Natural killer cell (primary cell): ENCODE measurements at regions not wholly inside any gene's neighbourhood (a gene's known extent, or its start where the extent isn't known, plus 50 kb on each side); places are given as distances from the start of the nearest gene placed in this dataset.

Experiments used
- ATAC-seq, 3 donors: fragments of 150-1000 bp in 2 of 3; fragments of 200-7000 bp in 1 of 3; cut with Tn5 transposase; 1 replicate in 1 of 3; 2 replicates in 2 of 3; pipeline ENCODE4 v1.10.0; 2021; ENCODE audit warnings: mild to moderate bottlenecking in 2 of 3, moderate library complexity in 2 of 3
- DNase-seq, 2 donors: peaks; one replicate each; pipeline versions ENCODE4 v3.0.0 to v3.0.0-alpha.2; 2013 to 2021; ENCODE audit warnings: mixed read lengths in 1 of 2
- H3K27ac ChIP-seq: one replicate; pipeline ENCODE4 v1.5.1; 2013; ENCODE audit warnings: mild to moderate bottlenecking, low read length
- H3K27me3 ChIP-seq: one replicate; pipeline ENCODE4 v1.6.1; 2013; ENCODE audit warnings: low read length; ENCODE audit not compliant: control insufficient read depth, insufficient read depth
- H3K36me3 ChIP-seq: one replicate; pipeline ENCODE4 v1.6.1; 2013; ENCODE audit warnings: low read length; ENCODE audit not compliant: control insufficient read depth, insufficient read depth
- H3K4me1 ChIP-seq: one replicate; pipeline ENCODE4 v1.6.1; 2013; ENCODE audit warnings: low read length; ENCODE audit not compliant: control insufficient read depth, insufficient read depth
- H3K4me3 ChIP-seq: one replicate; pipeline ENCODE4 v1.5.1; 2013; ENCODE audit warnings: low read length
- H3K9me3 ChIP-seq: one replicate; pipeline ENCODE4 v1.6.1; 2013; ENCODE audit warnings: low read length; ENCODE audit not compliant: control insufficient read depth, insufficient read depth
- H3K27ac Mint-ChIP-seq, 2 donors: one replicate each; pipeline ENCODE4 v1.8.0; 2022; ENCODE audit warnings: mild to moderate bottlenecking in 2 of 2, mixed read lengths in 2 of 2, moderate library complexity in 1 of 2
- H3K27me3 Mint-ChIP-seq, 2 donors: one replicate each; pipeline ENCODE4 v1.8.0; 2022; ENCODE audit warnings: low read depth in 2 of 2, mixed read lengths in 2 of 2
- H3K36me3 Mint-ChIP-seq: one replicate; pipeline ENCODE4 v1.8.0; 2022; ENCODE audit warnings: mixed read lengths
- H3K4me1 Mint-ChIP-seq, 2 donors: one replicate each; pipeline ENCODE4 v1.8.0; 2022; ENCODE audit warnings: mixed read lengths in 2 of 2
- H3K4me3 Mint-ChIP-seq: one replicate; pipeline ENCODE4 v1.8.0; 2022; ENCODE audit warnings: mild to moderate bottlenecking, moderate library complexity, mixed read lengths
- H3K9me3 Mint-ChIP-seq, 2 donors: one replicate each; pipeline ENCODE4 v1.8.0; 2022; ENCODE audit warnings: mixed read lengths in 2 of 2
- WGBS: methylation state at CpG from one replicate; pipeline ENCODE4 v1.1.7; 2013; ENCODE audit warnings: missing lambda C conversion rate; ENCODE audit not compliant: insufficient coverage; 5-methylcytosine and 5-hydroxymethylcytosine counted together
- intact Hi-C: fragments of 100-400 bp; cut with micrococcal nuclease; formaldehyde crosslinking; loops from one replicate; pipeline ENCODE4 v1.14.2; 2022
- TF ChIP-seq, protein P1 (sequence below): fragments of 200-600 bp; IDR thresholded peaks from one replicate; pipeline ENCODE4 v1.8.0; 2022; ENCODE audit warnings: antibody characterized with exemption

DNA sequence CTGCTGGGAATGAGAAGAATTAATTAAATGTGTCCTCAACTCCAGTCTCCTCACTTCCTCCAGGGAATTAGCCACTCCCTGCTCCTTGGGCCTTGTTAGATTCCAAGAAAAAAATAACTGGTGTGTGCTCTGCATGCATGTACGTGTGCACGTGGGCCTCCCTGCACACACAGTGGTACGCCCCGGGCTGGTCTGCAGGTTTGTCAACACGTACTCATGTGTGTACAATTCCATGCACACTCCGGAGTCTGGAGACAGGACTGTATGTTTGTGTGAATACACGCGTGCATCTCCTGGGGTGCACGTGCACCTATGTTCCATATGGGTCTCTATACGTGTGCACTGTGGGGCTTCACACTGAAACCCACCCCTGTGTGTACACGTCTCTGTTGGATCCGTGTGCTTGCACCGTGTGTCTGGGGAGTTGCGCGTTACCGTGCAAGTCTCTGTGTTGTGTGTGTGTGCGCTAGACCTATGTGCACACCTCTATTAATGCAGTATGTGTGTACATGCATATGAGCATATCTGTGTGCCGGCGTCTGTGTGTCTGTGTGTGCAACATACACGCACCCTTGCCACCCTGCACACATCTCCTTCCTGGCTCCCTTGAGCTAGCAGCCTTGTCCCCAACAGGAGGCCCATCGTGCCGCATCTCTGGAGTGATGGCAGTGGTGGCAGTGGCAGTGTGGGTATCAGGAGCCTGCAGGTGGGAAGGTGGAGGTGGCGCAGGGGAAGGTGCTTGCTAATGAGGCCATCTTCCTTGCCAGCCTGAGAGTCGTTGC, 210.1 kb downstream of the TBC1D2B start:
- no peaks in the 10 kb centered on the region for H3K36me3 ChIP-seq
- no peaks in the 10 kb centered on the region for H3K27me3 ChIP-seq
- H3K4me1 ChIP-seq = no peaks in the 10 kb centered on the region
- TF ChIP-seq, protein P1, sequence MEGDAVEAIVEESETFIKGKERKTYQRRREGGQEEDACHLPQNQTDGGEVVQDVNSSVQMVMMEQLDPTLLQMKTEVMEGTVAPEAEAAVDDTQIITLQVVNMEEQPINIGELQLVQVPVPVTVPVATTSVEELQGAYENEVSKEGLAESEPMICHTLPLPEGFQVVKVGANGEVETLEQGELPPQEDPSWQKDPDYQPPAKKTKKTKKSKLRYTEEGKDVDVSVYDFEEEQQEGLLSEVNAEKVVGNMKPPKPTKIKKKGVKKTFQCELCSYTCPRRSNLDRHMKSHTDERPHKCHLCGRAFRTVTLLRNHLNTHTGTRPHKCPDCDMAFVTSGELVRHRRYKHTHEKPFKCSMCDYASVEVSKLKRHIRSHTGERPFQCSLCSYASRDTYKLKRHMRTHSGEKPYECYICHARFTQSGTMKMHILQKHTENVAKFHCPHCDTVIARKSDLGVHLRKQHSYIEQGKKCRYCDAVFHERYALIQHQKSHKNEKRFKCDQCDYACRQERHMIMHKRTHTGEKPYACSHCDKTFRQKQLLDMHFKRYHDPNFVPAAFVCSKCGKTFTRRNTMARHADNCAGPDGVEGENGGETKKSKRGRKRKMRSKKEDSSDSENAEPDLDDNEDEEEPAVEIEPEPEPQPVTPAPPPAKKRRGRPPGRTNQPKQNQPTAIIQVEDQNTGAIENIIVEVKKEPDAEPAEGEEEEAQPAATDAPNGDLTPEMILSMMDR = no peak
- no peaks in the 10 kb centered on the region for H3K9me3 Mint-ChIP-seq
- no peaks in the 10 kb centered on the region for H3K36me3 Mint-ChIP-seq
- H3K4me3 ChIP-seq = no peak overlapping the region
- DNase-seq (no peak), ATAC-seq (no peak)
- H3K9me3 ChIP-seq = no peaks in the 10 kb centered on the region
- no peak overlapping the region for H3K27ac ChIP-seq
- intact Hi-C loops = no loop called here
- H3K4me3 Mint-ChIP-seq = no peak overlapping the region
- WGBS = 93% methylated on average over 24 of the region's 24 CpGs
- H3K27ac Mint-ChIP-seq = no peak overlapping the region
- H3K27me3 Mint-ChIP-seq = peaks cover 0 to 3% of the 10 kb centered on the region in 2 donors
- no peaks in the 10 kb centered on the region for H3K4me1 Mint-ChIP-seq

DNA sequence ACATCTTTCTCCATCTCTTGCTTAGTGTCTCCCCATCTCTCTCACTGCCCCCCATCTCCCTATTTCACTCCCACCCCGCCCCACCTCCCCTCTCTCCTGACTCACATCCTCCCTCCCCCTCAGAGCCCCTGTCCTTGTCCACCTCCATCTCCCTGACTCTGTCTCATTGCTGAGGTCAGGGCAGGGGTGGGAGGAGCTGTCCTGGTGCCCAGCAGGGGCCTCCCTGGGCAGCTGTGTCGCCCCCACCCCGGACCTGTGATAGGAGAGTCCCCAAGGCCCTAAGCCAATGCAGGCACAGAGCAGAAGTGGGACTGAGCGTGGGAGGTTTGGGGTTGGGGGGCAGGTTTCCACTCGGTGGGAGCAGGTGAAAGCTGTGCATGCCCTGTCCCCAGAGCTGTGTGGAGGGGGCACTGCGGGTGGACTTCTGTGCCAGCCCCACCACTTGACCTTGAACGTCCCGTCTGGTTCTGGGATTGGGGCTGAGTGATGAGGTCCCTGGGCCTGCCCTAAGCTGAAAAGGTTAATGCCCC, 210.8 kb downstream of the TBC1D2B start:
- intact Hi-C loops = no loop called here
- Histone ChIP-seq H3K36me3 (no peaks in the 10 kb centered on the region), H3K27ac (no peak overlapping the region), H3K4me1 (no peaks in the 10 kb centered on the region), H3K4me3 (no peak overlapping the region), H3K27me3 (no peaks in the 10 kb centered on the region), H3K9me3 (no peaks in the 10 kb centered on the region)
- WGBS = 74% methylated on average over 7 of the region's 8 CpGs
- Mint-ChIP-seq H3K4me1 (no peaks in the 10 kb centered on the region), H3K27ac (no peak overlapping the region), H3K4me3 (no peak overlapping the region), H3K36me3 (no peaks in the 10 kb centered on the region), H3K9me3 (no peaks in the 10 kb centered on the region), H3K27me3 (peaks cover 0 to 3% of the 10 kb centered on the region in 2 donors)
- DNase-seq (no peak), ATAC-seq (no peak)
- TF ChIP-seq, protein P1 = no peak

DNA sequence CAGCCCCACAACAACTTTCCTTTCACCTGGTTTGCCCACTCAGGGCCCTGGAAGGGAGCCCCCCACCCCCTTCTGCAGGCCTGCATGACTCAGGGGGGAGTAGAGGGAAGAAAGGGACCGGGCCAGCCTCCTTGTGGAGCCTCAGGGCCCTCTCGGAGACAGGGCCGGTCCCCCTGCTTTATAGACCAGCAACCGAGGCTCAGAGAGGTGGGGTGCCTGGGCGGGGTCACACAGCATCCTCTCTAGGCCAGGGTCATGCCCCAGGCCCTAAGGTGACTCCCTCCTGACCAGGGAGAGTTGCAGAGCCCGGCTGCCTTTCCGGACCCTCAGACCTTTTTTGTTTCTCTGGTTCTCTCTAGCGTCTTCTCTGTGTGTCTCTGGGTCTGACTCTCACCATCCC, 211.3 kb downstream of the TBC1D2B start:
- intact Hi-C loops = no loop called here
- H3K27me3 Mint-ChIP-seq = peaks cover 0 to 3% of the 10 kb centered on the region in 2 donors
- no peaks in the 10 kb centered on the region for H3K9me3 Mint-ChIP-seq
- no peaks in the 10 kb centered on the region for H3K9me3 ChIP-seq
- H3K27ac ChIP-seq = no peak overlapping the region
- no peak for DNase-seq
- H3K4me1 ChIP-seq = no peaks in the 10 kb centered on the region
- H3K4me3 ChIP-seq = no peak overlapping the region
- no peak for ATAC-seq
- H3K36me3 ChIP-seq = no peaks in the 10 kb centered on the region
- no peaks in the 10 kb centered on the region for H3K4me1 Mint-ChIP-seq
- H3K36me3 Mint-ChIP-seq = no peaks in the 10 kb centered on the region
- H3K27me3 ChIP-seq = no peaks in the 10 kb centered on the region
- 82% methylated on average over 8 of the region's 8 CpGs for WGBS
- H3K4me3 Mint-ChIP-seq = no peak overlapping the region
- H3K27ac Mint-ChIP-seq = no peak overlapping the region
- TF ChIP-seq, protein P1 = no peak

DNA sequence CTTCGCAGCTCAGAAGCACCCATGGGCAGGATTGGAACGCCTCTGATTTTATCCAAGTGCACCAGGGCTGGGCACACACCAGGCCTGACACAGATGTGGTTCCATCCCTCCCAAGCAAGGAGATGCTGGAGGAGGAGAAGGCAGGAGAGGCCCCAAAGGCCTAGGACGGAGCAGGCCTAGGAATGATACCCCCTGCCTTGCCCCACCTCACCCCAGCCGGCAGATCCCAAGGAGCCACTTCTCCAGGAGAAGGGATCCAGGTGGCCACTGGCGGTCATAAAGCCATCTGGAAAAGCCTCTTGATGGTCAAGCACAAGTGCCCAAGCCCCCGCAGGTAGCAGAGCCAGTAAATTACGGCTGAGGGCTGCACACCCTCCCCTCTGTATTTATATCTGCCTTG, 211.8 kb downstream of the TBC1D2B start:
- intact Hi-C loops = no loop called here
- Histone ChIP-seq H3K36me3 (no peaks in the 10 kb centered on the region), H3K4me3 (no peak overlapping the region), H3K27me3 (no peaks in the 10 kb centered on the region), H3K27ac (no peak overlapping the region), H3K9me3 (no peaks in the 10 kb centered on the region), H3K4me1 (no peaks in the 10 kb centered on the region)
- Mint-ChIP-seq H3K9me3 (no peaks in the 10 kb centered on the region), H3K4me1 (no peaks in the 10 kb centered on the region), H3K27me3 (peaks cover 0 to 3% of the 10 kb centered on the region in 2 donors), H3K4me3 (no peak overlapping the region), H3K27ac (no peak overlapping the region), H3K36me3 (no peaks in the 10 kb centered on the region)
- DNase-seq (no peak), ATAC-seq (no peak)
- TF ChIP-seq, protein P1 = no peak
- WGBS = 81% methylated on average over 7 of the region's 7 CpGs
